ENCODE measurements at regions not wholly inside any gene's neighbourhood (a gene's known extent, or its start where the extent isn't known, plus 50 kb on each side); places are given as distances from the start of the nearest gene placed in this dataset.

GRCh38 chr3:178396318-178396717, 139.9 kb upstream of the KCNMB2 start:
- DNase-seq, result no peak

GRCh38 chr3:178397202-178397601, 139.0 kb upstream of the KCNMB2 start:
- no peak for DNase-seq

- DNase-seq, result no peak
These were observed 138.4 kb upstream of the KCNMB2 start for GRCh38 chr3:178397836-178398235.

GRCh38 chr3:178404961-178405360, 131.3 kb upstream of the KCNMB2 start:
- DNase-seq, result no peak

GRCh38 chr3:178405531-178405930, 130.7 kb upstream of the KCNMB2 start:
- no peak for DNase-seq

- DNase-seq, result no peak
These were observed 130.0 kb upstream of the KCNMB2 start for GRCh38 chr3:178406206-178406605.

GRCh38 chr3:178415384-178415783, 120.9 kb upstream of the KCNMB2 start:
- no peak for DNase-seq

- DNase-seq, result no peak
These were observed 118.5 kb upstream of the KCNMB2 start for GRCh38 chr3:178417736-178418135.

GRCh38 chr3:178419071-178419470, 117.2 kb upstream of the KCNMB2 start:
- no peak for DNase-seq

- no peak for DNase-seq
These were observed 116.2 kb upstream of the KCNMB2 start for GRCh38 chr3:178420033-178420432.

- no peak for DNase-seq
These were observed 115.2 kb upstream of the KCNMB2 start for GRCh38 chr3:178421069-178421468.

- DNase-seq, result no peak
These were observed 113.8 kb upstream of the KCNMB2 start for GRCh38 chr3:178422406-178422805.

- DNase-seq, result no peak
These were observed 108.2 kb upstream of the KCNMB2 start for GRCh38 chr3:178428037-178428436.

GRCh38 chr3:178434206-178434805, 101.9 kb upstream of the KCNMB2 start:
- no peak for DNase-seq

- DNase-seq, result no peak
These were observed 100.7 kb upstream of the KCNMB2 start for GRCh38 chr3:178435575-178435974.

- DNase-seq, result no peak
These were observed 99.5 kb upstream of the KCNMB2 start for GRCh38 chr3:178436773-178437172.

- no peak for DNase-seq
These were observed 99.0 kb upstream of the KCNMB2 start for GRCh38 chr3:178437236-178437635.

GRCh38 chr3:178439504-178439903, 96.7 kb upstream of the KCNMB2 start:
- DNase-seq, result no peak

GRCh38 chr3:178440043-178440442, 96.2 kb upstream of the KCNMB2 start:
- DNase-seq, result no peak

GRCh38 chr3:178443634-178444033, 92.6 kb upstream of the KCNMB2 start:
- no peak for DNase-seq

GRCh38 chr3:178445139-178445538, 91.1 kb upstream of the KCNMB2 start:
- no peak for DNase-seq

- no peak for DNase-seq
These were observed 90.2 kb upstream of the KCNMB2 start for GRCh38 chr3:178446059-178446458.

- no peak for DNase-seq
These were observed 85.8 kb upstream of the KCNMB2 start for GRCh38 chr3:178450476-178450875.

- no peak for DNase-seq
These were observed 84.4 kb upstream of the KCNMB2 start for GRCh38 chr3:178451799-178452198.

- no peak for DNase-seq
These were observed 81.5 kb upstream of the KCNMB2 start for GRCh38 chr3:178454726-178455125.

- no peak for DNase-seq
These were observed 81.0 kb upstream of the KCNMB2 start for GRCh38 chr3:178455226-178455625.

Measured in activated CD4-positive, CD25-positive, alpha-beta regulatory T cell (primary cell).